LNCaP clone FGC (cell line): ENCODE measurements at regions not wholly inside any gene's neighbourhood (a gene's known extent, or its start where the extent isn't known, plus 50 kb on each side); places are given as distances from the start of the nearest gene placed in this dataset.

Experiments used
- DNase-seq: peaks from one replicate; pipeline ENCODE4 v3.0.0-alpha.2; 2011; ENCODE audit warnings: low read depth
- H3K4me3 ChIP-seq: 2 replicates; pipeline ENCODE4 v1.5.1; 2011; ENCODE audit warnings: mild to moderate bottlenecking, low read depth, low read length, control low read depth
- TF ChIP-seq, protein P1 (sequence below): IDR thresholded peaks from 2 replicates; pipeline ENCODE4 v1.5.1; 2012; ENCODE audit warnings: mild to moderate bottlenecking; ENCODE audit not compliant: control insufficient read depth, insufficient read depth; ENCODE audit errors: extremely low read depth

DNA sequence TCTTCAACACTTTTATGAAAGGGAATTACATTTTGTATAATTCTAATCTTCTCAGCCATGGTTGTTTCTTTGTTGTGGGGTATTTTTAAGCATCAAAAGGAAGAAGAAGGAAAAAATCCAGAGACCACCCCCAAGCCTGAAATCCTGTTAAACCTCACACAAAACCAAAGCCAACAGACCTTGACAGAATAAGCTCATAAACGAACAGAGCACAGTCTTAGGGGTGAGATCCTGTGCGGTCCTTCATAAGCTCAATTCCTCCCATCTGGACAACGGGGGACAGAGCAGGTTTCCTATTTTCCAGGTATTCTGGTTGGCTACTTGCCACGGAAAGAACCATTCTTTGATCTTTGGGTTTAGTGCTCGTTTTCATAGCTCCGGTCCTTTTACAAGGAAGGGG is 151.3 kb upstream of the SULF2 start:
- TF ChIP-seq, protein P1, sequence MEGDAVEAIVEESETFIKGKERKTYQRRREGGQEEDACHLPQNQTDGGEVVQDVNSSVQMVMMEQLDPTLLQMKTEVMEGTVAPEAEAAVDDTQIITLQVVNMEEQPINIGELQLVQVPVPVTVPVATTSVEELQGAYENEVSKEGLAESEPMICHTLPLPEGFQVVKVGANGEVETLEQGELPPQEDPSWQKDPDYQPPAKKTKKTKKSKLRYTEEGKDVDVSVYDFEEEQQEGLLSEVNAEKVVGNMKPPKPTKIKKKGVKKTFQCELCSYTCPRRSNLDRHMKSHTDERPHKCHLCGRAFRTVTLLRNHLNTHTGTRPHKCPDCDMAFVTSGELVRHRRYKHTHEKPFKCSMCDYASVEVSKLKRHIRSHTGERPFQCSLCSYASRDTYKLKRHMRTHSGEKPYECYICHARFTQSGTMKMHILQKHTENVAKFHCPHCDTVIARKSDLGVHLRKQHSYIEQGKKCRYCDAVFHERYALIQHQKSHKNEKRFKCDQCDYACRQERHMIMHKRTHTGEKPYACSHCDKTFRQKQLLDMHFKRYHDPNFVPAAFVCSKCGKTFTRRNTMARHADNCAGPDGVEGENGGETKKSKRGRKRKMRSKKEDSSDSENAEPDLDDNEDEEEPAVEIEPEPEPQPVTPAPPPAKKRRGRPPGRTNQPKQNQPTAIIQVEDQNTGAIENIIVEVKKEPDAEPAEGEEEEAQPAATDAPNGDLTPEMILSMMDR: no peak
- H3K4me3 ChIP-seq: no peak overlapping the region
- no peak for DNase-seq

DNA sequence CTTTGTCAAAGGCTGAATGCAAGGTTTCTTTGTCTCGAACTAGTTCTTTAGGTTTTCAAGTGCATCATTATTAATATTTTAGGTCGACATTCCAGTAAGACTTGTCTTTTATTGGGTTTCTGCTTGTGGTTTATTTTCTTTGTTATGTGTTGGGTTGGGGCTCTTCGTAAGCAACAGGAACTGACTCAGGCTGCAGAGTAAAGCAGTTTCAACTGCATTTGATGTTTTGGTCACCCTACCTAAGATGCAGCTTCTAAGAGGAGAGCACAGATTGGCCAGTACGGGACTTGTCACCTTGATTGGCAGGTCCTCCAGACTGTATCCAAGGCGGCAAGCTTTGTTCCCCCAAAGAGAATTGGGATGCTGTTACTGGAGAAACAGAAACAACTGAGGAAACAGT is 149.5 kb upstream of the SULF2 start:
- no peak overlapping the region for H3K4me3 ChIP-seq
- TF ChIP-seq, protein P1: no peak
- DNase-seq: no peak

DNA sequence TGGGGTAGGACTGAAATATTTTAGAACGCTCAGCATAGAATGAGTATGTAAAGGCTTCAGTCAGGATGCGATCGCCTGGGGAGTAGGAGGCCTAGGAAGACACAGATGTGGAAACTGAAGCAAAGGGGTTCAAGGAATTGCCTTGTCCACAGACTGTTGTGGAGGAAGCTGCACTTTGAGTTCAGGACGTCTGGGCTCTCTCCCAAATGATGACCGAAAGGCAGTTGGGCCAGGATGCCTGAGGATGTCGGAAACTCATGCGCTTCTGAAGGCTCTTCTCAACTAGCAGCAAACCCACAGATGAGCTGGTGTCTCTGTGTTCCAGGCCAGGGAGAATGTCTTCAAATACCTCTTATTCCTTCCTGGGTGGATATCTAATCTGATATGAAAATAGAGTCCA is 146.2 kb upstream of the SULF2 start:
- H3K4me3 ChIP-seq: no peak overlapping the region
- TF ChIP-seq, protein P1: no peak
- DNase-seq: no peak

DNA sequence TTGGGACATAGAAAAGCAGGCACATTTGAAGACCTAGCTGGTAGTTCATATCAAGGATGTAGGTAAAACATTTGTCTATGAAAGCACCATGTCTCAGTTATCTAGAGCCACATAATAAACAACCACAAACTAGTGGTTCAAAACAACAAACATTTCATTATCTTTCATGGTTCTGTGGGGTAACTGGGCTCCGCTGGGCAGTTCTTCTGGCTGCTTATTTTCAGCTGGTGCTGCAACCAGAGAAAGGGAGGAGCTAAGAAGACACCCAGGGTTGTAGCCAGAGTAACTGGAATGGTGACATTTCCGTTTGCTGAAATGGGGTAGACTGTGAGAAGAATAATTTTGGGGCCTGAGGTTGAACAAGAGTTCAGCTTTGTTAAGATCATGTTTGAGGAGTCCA is 145.7 kb upstream of the SULF2 start:
- no peak overlapping the region for H3K4me3 ChIP-seq
- DNase-seq: no peak
- TF ChIP-seq, protein P1: no peak

DNA sequence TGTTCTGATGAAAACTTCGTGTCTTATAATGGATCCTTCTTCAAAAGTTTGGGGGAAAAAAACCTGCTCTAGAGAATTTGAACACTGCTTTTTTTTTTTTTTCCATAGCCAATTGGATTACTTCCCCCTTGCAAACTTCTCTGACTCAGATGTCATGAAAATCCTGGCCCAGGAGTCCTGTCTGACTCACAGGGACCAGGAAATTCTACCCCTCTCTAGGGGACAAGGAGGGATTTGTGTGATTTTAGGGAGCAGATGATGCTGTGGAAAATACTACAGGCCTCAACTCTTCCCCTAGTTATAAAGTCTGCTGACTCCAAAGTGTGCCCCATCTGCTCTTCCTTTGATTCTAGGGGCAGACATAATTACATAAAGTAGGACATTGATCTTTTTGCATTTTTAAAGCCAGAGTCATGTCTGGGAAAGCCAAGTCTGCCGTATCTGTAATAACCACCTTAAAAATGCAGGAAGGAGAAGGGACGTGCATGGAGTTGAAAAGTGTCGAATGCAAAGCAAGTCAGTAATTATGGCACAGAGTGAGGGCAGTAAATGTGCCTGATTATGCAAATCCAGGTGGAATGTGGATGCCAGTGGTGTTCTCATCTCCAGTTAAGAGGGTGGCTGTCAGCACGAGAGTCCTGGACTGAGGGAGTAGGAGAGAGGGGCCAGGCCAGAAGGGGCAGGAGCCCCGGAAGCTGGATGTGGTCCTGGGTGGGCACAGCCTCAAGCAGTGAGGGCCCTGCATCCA is 144.3 kb upstream of the SULF2 start:
- DNase-seq: no peak
- TF ChIP-seq, protein P1: no peak
- no peak overlapping the region for H3K4me3 ChIP-seq

DNA sequence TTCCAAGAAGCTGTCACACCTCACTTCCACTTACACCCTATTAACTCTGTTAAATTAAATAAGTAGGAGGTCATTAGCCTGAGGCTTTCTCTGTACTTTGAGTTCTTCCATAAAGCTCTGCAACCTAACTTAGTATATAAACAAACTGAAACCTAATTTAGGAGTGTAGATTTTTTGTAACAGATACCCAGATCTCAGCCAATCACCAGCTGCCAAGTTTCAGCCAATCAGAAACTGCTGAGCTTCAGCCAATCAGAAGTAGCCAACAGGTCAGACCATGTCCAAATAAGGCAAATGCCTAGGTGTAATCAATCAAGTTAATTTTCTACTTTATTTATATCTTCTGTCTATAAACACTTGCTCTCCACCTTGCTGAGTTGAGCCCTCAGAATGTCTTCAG is 142.7 kb upstream of the SULF2 start:
- no peak overlapping the region for H3K4me3 ChIP-seq
- TF ChIP-seq, protein P1: no peak
- DNase-seq: no peak

DNA sequence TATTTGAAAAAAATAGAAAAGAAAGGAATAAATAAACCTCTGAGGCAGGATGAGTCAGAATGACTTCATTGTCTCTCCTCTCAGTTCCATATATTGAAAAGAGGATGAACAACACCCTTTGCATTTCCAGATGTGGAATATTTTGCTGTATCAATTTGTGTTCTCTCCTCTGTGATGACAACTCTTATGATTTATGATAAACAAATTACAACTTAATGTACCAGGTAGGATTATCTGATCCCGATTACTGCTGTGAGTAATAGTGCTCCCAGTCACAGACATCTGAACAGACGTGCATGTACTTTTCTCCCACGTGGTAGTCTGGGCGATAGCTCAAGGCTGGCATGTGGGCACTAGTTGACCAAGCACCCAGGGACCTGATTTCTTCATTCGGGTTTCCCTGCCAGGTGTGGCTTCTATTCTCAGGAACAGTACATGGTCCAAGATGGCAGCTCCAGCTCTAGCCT is 142.1 kb upstream of the SULF2 start:
- no peak for DNase-seq
- H3K4me3 ChIP-seq: no peak overlapping the region
- TF ChIP-seq, protein P1: no peak
